ENCODE measurements at regions not wholly inside any gene's neighbourhood (a gene's known extent, or its start where the extent isn't known, plus 50 kb on each side); places are given as distances from the start of the nearest gene placed in this dataset.

- TF ChIP-seq EZH2 (IDR thresholded peaks at IDR 0.05) (no peak), CTCF (IDR thresholded peaks at IDR 0.05) (no peak)
These were observed 781.1 kb downstream of the INHBA start for GRCh38 chr7:40921589-40922315.

Measured in neural progenitor cell (in vitro differentiated cells).